ENCODE measurements at regions not wholly inside any gene's neighbourhood (a gene's known extent, or its start where the extent isn't known, plus 50 kb on each side); places are given as distances from the start of the nearest gene placed in this dataset.

- no TSS peak for BruUV-seq (replicated peaks)
- POLR2A ChIA-PET = no interaction called here
These were observed 457.3 kb downstream of the SI start for GRCh38 chr3:164620956-164621355.

More at GRCh38 chr3:164620956-164621355, 457.3 kb downstream of the SI start:
- H3K4me2 ChIP-seq (ENCODE audit: insufficient read depth, low read length) = no peak overlapping the region
- no peaks in the 10 kb centered on the region for H3K27me3 ChIP-seq (ENCODE audit: control insufficient read depth in 2 of 2, insufficient read depth in 2 of 2, low read length in 2 of 2)
- TF ChIP-seq MYC (IDR thresholded peaks at IDR 0.05; ENCODE audit: low read depth, low read length) (no peak), JUN (IDR thresholded peaks at IDR 0.05; ENCODE audit: borderline replicate concordance, insufficient read depth, insufficient read length, low read depth) (no peak), POLR2A (IDR thresholded peaks at IDR 0.05; ENCODE audit: low read depth, low read length) (no peak), MAX (IDR thresholded peaks at IDR 0.05; ENCODE audit: insufficient read depth, insufficient read length) (no peak), POLR2AphosphoS5 (IDR thresholded peaks at IDR 0.05; ENCODE audit: insufficient read depth, low read depth, low read length) (no peak), EZH2 (IDR thresholded peaks at IDR 0.05; ENCODE audit: borderline replicate concordance, low read depth, low read length, severe bottlenecking) (no peak), GATA2 (IDR thresholded peaks at IDR 0.05; ENCODE audit: insufficient read depth, insufficient read length, low read depth, low read length) (no peak), CTCF (IDR thresholded peaks at IDR 0.05; ENCODE audit: extremely low read depth in 1 of 2, insufficient read depth in 1 of 2, low read depth in 1 of 2, low read length in 2 of 2) (no peak), FOS (IDR thresholded peaks at IDR 0.05; ENCODE audit: borderline replicate concordance, insufficient read depth, low read length) (no peak)
- H3K4me3 ChIP-seq (replicated peaks in 1 of 3; ENCODE audit: insufficient read depth in 1 of 3, low read depth in 1 of 3, low read length in 3 of 3) = no peak overlapping the region
- dilution Hi-C loops (cut with MboI; ENCODE audit: extremely low pct_ligation_motif_present, low sequenced_read_pairs) (no loop called here), intact Hi-C loops (cut with micrococcal nuclease) (no loop called here)
- H3K27ac ChIP-seq (ENCODE audit: insufficient read depth, low read depth, low read length) = no peak overlapping the region
- H3K79me2 ChIP-seq (ENCODE audit: control insufficient read depth, insufficient read depth, low read length) = no peaks in the 10 kb centered on the region
- no peak overlapping the region for H2AFZ ChIP-seq (ENCODE audit: low read depth, low read length)
- peaks cover 2% of the 10 kb centered on the region for H3K9me3 ChIP-seq (replicated peaks; ENCODE audit: control insufficient read depth, insufficient read depth, low read length)
- H3K9me1 ChIP-seq (replicated peaks; ENCODE audit: control insufficient read depth, extremely low read depth, insufficient read depth, low read length) = no peaks in the 10 kb centered on the region
- H3K9ac ChIP-seq (replicated peaks; ENCODE audit: extremely low read depth, insufficient read depth, low read length) = no peak overlapping the region
- no peaks in the 10 kb centered on the region for H3K4me1 ChIP-seq (ENCODE audit: control insufficient read depth, extremely low read depth, insufficient read depth, low read length)
- CTCF ChIA-PET = no interaction called here
- FAIRE-seq (no peak), DNase-seq (ENCODE audit: low read depth, low spot score) (no peak)
- no peaks in the 10 kb centered on the region for H3K36me3 ChIP-seq (ENCODE audit: control insufficient read depth in 2 of 2, extremely low read depth in 1 of 2, insufficient read depth in 2 of 2, low read length in 2 of 2)
- no peaks in the 10 kb centered on the region for H4K20me1 ChIP-seq (replicated peaks; ENCODE audit: control insufficient read depth, extremely low read depth, insufficient read depth, low read length)

Measured in endothelial cell of umbilical vein (primary cell).